ENCODE measurements at regions not wholly inside any gene's neighbourhood (a gene's known extent, or its start where the extent isn't known, plus 50 kb on each side); places are given as distances from the start of the nearest gene placed in this dataset.

DNA sequence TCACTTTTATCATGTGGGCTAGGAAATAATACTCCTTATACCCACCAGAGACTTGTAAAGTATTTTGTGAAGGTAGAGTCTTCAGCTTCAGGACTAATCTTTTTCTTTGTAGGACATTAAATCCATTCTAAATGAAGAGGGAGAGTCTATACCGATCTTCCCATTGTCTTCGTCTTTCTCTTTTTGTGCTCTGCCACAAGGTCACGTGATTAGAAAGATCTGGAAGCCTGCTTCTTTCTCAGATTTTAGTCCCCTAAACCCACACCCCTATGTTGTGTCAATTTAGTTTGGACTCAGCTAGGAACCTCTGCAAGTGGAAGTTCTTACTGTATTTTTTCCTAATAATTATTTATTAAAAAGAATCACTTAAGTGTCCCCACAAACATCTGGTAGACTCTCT lies 507.3 kb downstream of the PYDC2 start:
- TF ChIP-seq POLR2A (IDR thresholded peaks at IDR 0.05; ENCODE audit: low read depth, low read length) (no peak), POLR2AphosphoS5 (IDR thresholded peaks at IDR 0.05; ENCODE audit: low read depth, low read length) (no peak), TAF1 (IDR thresholded peaks at IDR 0.05; ENCODE audit: borderline replicate concordance, low read depth, low read length) (no peak)

Data from GM12892 (cell line).